HL-60 (cell line): ENCODE measurements at regions not wholly inside any gene's neighbourhood (a gene's known extent, or its start where the extent isn't known, plus 50 kb on each side); places are given as distances from the start of the nearest gene placed in this dataset.

ENCODE experiments used
- DNase-seq, 2 experiments: peaks; one replicate each; pipeline ENCODE4 v3.0.0-alpha.2; 2010 to 2020; ENCODE audit warnings: low read depth in 1 of 2, low spot score in 1 of 2
- H3K27ac ChIP-seq: fragments of 250-450 bp; sonication (Bioruptor Pico); replicated peaks from 2 replicates; pipeline ENCODE4 v1.5.1; 2020; ENCODE audit warnings: mild to moderate bottlenecking, moderate library complexity
- H3K27me3 ChIP-seq: fragments of 250-450 bp; sonication (Bioruptor Pico); 2 replicates; pipeline ENCODE4 v1.5.1; 2021; ENCODE audit warnings: mild to moderate bottlenecking, moderate library complexity; ENCODE audit not compliant: insufficient read depth, poor library complexity, severe bottlenecking
- H3K4me3 ChIP-seq: replicated peaks from 2 replicates; pipeline ENCODE4 v1.5.1; 2011; ENCODE audit warnings: mild to moderate bottlenecking, control low read depth, low read length; ENCODE audit not compliant: insufficient read depth
- GABPA ChIP-seq: IDR thresholded peaks from 2 replicates; pipeline ENCODE4 v1.6.1; 2012; ENCODE audit warnings: low read depth
- POLR2AphosphoS5 ChIP-seq: IDR thresholded peaks from 2 replicates; pipeline ENCODE4 v1.6.1; 2012; ENCODE audit warnings: low read depth
- SPI1 ChIP-seq: IDR thresholded peaks from 2 replicates; pipeline ENCODE4 v1.6.1; 2012; ENCODE audit warnings: low read depth, mild to moderate bottlenecking, borderline replicate concordance
- TF ChIP-seq, protein P1 (sequence below): IDR thresholded peaks from 2 replicates; pipeline ENCODE4 v1.6.1; 2012; ENCODE audit warnings: low read depth; ENCODE audit not compliant: insufficient replicate concordance
- TF ChIP-seq, protein P2 (sequence below): IDR thresholded peaks from one replicate; pipeline ENCODE4 v1.5.1; 2011; ENCODE audit warnings: low read length, control low read depth, inconsistent platforms; ENCODE audit not compliant: insufficient read depth

DNA sequence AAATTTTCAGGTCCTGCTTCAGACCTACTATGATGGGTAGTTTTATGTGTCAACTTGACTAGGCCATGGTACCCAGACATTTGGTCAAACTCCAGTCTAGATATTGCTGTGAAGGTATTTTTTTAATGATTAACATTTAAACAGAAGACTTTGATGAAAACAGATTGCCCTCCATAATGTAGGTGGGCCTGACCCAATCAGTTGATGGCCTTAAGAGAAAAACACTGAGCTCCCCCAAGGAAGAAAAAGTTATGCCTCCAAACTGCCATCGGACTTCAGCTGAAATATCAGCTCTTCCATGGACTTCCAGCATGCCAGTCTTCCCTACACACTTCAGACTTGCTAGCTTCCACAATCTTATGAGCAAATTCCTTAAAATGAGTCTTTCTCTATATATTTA is 67.3 kb upstream of the TYRP1 start:
- H3K27me3 ChIP-seq, result no peaks in the 10 kb centered on the region
- DNase-seq, result no peak
- TF ChIP-seq GABPA (no peak), SPI1 (no peak), POLR2AphosphoS5 (no peak)
- TF ChIP-seq, protein P1, sequence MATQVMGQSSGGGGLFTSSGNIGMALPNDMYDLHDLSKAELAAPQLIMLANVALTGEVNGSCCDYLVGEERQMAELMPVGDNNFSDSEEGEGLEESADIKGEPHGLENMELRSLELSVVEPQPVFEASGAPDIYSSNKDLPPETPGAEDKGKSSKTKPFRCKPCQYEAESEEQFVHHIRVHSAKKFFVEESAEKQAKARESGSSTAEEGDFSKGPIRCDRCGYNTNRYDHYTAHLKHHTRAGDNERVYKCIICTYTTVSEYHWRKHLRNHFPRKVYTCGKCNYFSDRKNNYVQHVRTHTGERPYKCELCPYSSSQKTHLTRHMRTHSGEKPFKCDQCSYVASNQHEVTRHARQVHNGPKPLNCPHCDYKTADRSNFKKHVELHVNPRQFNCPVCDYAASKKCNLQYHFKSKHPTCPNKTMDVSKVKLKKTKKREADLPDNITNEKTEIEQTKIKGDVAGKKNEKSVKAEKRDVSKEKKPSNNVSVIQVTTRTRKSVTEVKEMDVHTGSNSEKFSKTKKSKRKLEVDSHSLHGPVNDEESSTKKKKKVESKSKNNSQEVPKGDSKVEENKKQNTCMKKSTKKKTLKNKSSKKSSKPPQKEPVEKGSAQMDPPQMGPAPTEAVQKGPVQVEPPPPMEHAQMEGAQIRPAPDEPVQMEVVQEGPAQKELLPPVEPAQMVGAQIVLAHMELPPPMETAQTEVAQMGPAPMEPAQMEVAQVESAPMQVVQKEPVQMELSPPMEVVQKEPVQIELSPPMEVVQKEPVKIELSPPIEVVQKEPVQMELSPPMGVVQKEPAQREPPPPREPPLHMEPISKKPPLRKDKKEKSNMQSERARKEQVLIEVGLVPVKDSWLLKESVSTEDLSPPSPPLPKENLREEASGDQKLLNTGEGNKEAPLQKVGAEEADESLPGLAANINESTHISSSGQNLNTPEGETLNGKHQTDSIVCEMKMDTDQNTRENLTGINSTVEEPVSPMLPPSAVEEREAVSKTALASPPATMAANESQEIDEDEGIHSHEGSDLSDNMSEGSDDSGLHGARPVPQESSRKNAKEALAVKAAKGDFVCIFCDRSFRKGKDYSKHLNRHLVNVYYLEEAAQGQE, result no peak
- TF ChIP-seq, protein P2, sequence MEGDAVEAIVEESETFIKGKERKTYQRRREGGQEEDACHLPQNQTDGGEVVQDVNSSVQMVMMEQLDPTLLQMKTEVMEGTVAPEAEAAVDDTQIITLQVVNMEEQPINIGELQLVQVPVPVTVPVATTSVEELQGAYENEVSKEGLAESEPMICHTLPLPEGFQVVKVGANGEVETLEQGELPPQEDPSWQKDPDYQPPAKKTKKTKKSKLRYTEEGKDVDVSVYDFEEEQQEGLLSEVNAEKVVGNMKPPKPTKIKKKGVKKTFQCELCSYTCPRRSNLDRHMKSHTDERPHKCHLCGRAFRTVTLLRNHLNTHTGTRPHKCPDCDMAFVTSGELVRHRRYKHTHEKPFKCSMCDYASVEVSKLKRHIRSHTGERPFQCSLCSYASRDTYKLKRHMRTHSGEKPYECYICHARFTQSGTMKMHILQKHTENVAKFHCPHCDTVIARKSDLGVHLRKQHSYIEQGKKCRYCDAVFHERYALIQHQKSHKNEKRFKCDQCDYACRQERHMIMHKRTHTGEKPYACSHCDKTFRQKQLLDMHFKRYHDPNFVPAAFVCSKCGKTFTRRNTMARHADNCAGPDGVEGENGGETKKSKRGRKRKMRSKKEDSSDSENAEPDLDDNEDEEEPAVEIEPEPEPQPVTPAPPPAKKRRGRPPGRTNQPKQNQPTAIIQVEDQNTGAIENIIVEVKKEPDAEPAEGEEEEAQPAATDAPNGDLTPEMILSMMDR, result no peak
- H3K27ac ChIP-seq, result no peak overlapping the region
- no peak overlapping the region for H3K4me3 ChIP-seq

DNA sequence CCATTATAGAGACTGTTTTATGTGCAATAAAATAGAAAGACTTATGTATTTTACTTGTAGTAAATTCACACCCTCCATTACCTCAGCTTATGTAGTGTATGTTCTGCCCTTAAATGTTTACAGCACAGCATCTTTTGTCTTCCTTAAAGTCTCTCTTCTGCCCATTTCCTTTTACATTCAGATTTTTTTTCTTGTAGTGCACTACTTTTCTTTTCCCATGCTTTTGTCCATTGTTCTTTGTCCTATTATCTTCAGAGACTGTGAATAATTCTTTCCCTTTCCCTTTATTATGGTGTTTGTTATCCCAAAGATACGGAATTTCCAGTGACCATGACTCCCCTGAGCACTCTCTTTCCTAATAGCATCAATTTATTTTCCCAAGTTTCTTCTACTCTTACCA is 66.1 kb upstream of the TYRP1 start:
- Histone ChIP-seq H3K4me3 (no peak overlapping the region), H3K27ac (no peak overlapping the region), H3K27me3 (no peaks in the 10 kb centered on the region)
- TF ChIP-seq, protein P2, result no peak
- TF ChIP-seq GABPA (no peak), SPI1 (no peak), POLR2AphosphoS5 (no peak)
- TF ChIP-seq, protein P1, result no peak
- DNase-seq, result no peak

DNA sequence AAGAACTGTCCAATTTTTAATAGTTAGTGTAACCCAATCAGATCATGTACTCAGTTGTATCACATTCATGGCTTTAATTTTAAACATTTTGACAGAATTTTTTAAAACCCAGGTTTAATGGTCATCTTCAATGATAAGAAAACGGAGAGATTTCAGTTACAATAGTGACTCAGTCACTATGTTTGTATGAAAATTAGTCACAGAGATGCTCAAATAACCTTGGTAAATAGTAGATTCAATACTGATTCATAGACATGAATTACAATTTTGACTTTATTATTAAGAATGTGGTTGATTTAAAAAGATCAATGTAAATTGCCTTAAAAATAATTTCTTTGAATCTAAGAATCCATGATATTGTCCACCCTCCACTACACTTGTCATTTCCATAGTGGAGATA is 64.6 kb upstream of the TYRP1 start:
- Histone ChIP-seq H3K27me3 (no peaks in the 10 kb centered on the region), H3K27ac (no peak overlapping the region), H3K4me3 (no peak overlapping the region)
- no peak for DNase-seq
- TF ChIP-seq, protein P2, result no peak
- TF ChIP-seq SPI1, result no peak
- no peak for TF ChIP-seq POLR2AphosphoS5

DNA sequence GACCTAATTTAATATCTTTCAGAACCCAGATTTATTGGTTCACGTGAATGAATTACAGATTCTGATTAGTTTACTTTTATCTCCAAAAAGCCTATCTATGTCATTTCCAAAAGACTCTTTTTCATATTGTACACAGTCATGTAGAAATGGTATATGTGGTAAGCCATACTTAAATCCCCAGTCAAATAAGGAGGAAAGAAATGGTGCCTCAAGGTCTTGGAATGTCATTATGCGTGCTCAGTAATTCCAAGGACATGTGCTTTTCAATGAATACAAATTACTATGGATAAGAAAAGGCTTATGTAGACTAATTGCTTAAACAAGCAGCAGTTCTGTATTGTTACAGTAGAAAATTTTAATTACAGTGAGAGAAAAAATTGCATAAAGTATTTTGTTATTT is 64.1 kb upstream of the TYRP1 start:
- TF ChIP-seq, protein P2, result no peak
- no peak for TF ChIP-seq SPI1
- no peak for TF ChIP-seq POLR2AphosphoS5
- TF ChIP-seq, protein P1, result no peak
- no peak for TF ChIP-seq GABPA
- no peak overlapping the region for H3K27ac ChIP-seq
- no peak for DNase-seq
- H3K4me3 ChIP-seq, result no peak overlapping the region
- H3K27me3 ChIP-seq, result no peaks in the 10 kb centered on the region
